ENCODE measurements at regions not wholly inside any gene's neighbourhood (a gene's known extent, or its start where the extent isn't known, plus 50 kb on each side); places are given as distances from the start of the nearest gene placed in this dataset.
"Not testable (repeated sequence)": the region's sequence is repeated elsewhere in the genome, so short reads cannot be mapped to it uniquely, and the experiment has no call there.

GRCh38 chr5:105868038-105868780, 1802.5 kb downstream of the EFNA5 start:
- no peak for TF ChIP-seq CTCF (IDR thresholded peaks at IDR 0.05; ENCODE audit: insufficient read depth, low read length, poor library complexity, severe bottlenecking)
- no peaks in the 10 kb centered on the region for H3K36me3 ChIP-seq (ENCODE audit: control insufficient read depth, insufficient read depth, low read length)
- no peaks in the 10 kb centered on the region for H3K27me3 ChIP-seq (ENCODE audit: control insufficient read depth, insufficient read depth, low read length)
- H3K4me3 ChIP-seq (ENCODE audit: low read depth, low read length) = no peak overlapping the region
- no peak for DNase-seq (ENCODE audit: low read depth)

GRCh38 chr5:105865834-105866233, 1804.9 kb downstream of the EFNA5 start:
- no peak for DNase-seq (ENCODE audit: low read depth)
- no peaks in the 10 kb centered on the region for H3K27me3 ChIP-seq (ENCODE audit: control insufficient read depth, insufficient read depth, low read length)
- H3K4me3 ChIP-seq (ENCODE audit: low read depth, low read length) = no peak overlapping the region
- TF ChIP-seq CTCF (IDR thresholded peaks at IDR 0.05; ENCODE audit: insufficient read depth, low read length, poor library complexity, severe bottlenecking) = no peak
- H3K36me3 ChIP-seq (ENCODE audit: control insufficient read depth, insufficient read depth, low read length) = no peaks in the 10 kb centered on the region

GRCh38 chr5:105859350-105859749, 1811.4 kb downstream of the EFNA5 start:
- H3K36me3 ChIP-seq (ENCODE audit: control insufficient read depth, insufficient read depth, low read length); H3K4me3 ChIP-seq (ENCODE audit: low read depth, low read length); DNase-seq (ENCODE audit: low read depth); H3K27me3 ChIP-seq (ENCODE audit: control insufficient read depth, insufficient read depth, low read length): not testable (repeated sequence)

GRCh38 chr5:105849701-105850100, 1821.0 kb downstream of the EFNA5 start:
- no peak for TF ChIP-seq CTCF (IDR thresholded peaks at IDR 0.05; ENCODE audit: insufficient read depth, low read length, poor library complexity, severe bottlenecking)
- H3K27me3 ChIP-seq (ENCODE audit: control insufficient read depth, insufficient read depth, low read length) = no peaks in the 10 kb centered on the region
- no peaks in the 10 kb centered on the region for H3K36me3 ChIP-seq (ENCODE audit: control insufficient read depth, insufficient read depth, low read length)
- H3K4me3 ChIP-seq (ENCODE audit: low read depth, low read length) = no peak overlapping the region
- DNase-seq (ENCODE audit: low read depth) = no peak

- no peak for DNase-seq (ENCODE audit: low read depth)
- Histone ChIP-seq H3K4me3 (ENCODE audit: low read depth, low read length) (no peak overlapping the region), H3K36me3 (ENCODE audit: control insufficient read depth, insufficient read depth, low read length) (no peaks in the 10 kb centered on the region), H3K27me3 (ENCODE audit: control insufficient read depth, insufficient read depth, low read length) (no peaks in the 10 kb centered on the region)
- TF ChIP-seq CTCF (IDR thresholded peaks at IDR 0.05; ENCODE audit: insufficient read depth, low read length, poor library complexity, severe bottlenecking) = no peak
Observed at GRCh38 chr5:105840800-105841199, 1829.9 kb downstream of the EFNA5 start.

GRCh38 chr5:105836887-105837286, 1833.8 kb downstream of the EFNA5 start:
- no peak for DNase-seq (ENCODE audit: low read depth)
- Histone ChIP-seq H3K4me3 (ENCODE audit: low read depth, low read length) (no peak overlapping the region), H3K36me3 (ENCODE audit: control insufficient read depth, insufficient read depth, low read length) (no peaks in the 10 kb centered on the region), H3K27me3 (ENCODE audit: control insufficient read depth, insufficient read depth, low read length) (no peaks in the 10 kb centered on the region)
- TF ChIP-seq CTCF (IDR thresholded peaks at IDR 0.05; ENCODE audit: insufficient read depth, low read length, poor library complexity, severe bottlenecking) = no peak
